GM12878 (cell line): ENCODE measurements at regions not wholly inside any gene's neighbourhood (a gene's known extent, or its start where the extent isn't known, plus 50 kb on each side); places are given as distances from the start of the nearest gene placed in this dataset.

Source experiments
- ATAC-seq: fragments of 200-7000 bp; cut with Tn5 transposase; 3 replicates; pipeline ENCODE4 v1.9.1; 2020; ENCODE audit warnings: mild to moderate bottlenecking, moderate library complexity
- BruUV-seq: library from RNA; stranded (reverse); fragments of 400-500 nt; replicated peaks from 2 replicates; lab custom pipeline; 2021; lab: Mats Ljungman, UMichigan
- CTCF ChIA-PET: fragments of 300-600 bp; sonication (Branson Sonifier 250); formaldehyde crosslinking; extraction: SDS; loops from one replicate; lab custom pipeline; 2021; ENCODE audit warnings: inconsistent platforms; lab: Yijun Ruan, JAX
- POLR2A ChIA-PET: fragments of 350-600 bp; formaldehyde crosslinking; extraction: SDS; loops from one replicate; lab custom pipeline; 2021; ENCODE audit warnings: inconsistent platforms; lab: Charles Lee
- RAD21 ChIA-PET: fragments of 300-600 bp; sonication (Branson Sonifier 250); formaldehyde crosslinking; loops from one replicate; lab custom pipeline; 2023; ENCODE audit warnings: antibody characterized with exemption; ENCODE audit not compliant: unreplicated experiment; lab: Charles Lee
- SMC1A ChIA-PET: fragments of 300-600 bp; sonication (Branson Sonifier 250); formaldehyde crosslinking; loops from one replicate; lab custom pipeline; 2023; ENCODE audit not compliant: unreplicated experiment, uncharacterized antibody; lab: Charles Lee
- DNase-seq: peaks from one replicate; pipeline ENCODE4 v3.0.0-alpha.2; 2011; ENCODE audit warnings: low read depth, low spot score
- FAIRE-seq: peaks from 3 replicates; lab custom pipeline; 2011; peaks lifted over from hg19 to GRCh38; lab: Jason Lieb, UNC
- H2AFZ ChIP-seq: 2 replicates; pipeline ENCODE4 v1.6.0; 2011; ENCODE audit warnings: low read depth, low read length, control low read depth; ENCODE audit not compliant: control insufficient read depth
- H3K27ac ChIP-seq: 2 replicates; pipeline ENCODE4 v1.5.1; 2011; ENCODE audit warnings: control low read depth; ENCODE audit not compliant: control insufficient read depth, insufficient read depth
- H3K27me3 ChIP-seq, 2 experiments: replicated peaks in 1 of 2; 2 replicates each; pipeline versions ENCODE4 v1.6.0 to v1.6.1; 2011; ENCODE audit warnings: low read length in 1 of 2; ENCODE audit not compliant: control insufficient read depth in 2 of 2, insufficient read depth in 2 of 2
- H3K36me3 ChIP-seq, 2 experiments: 2 replicates each; pipeline ENCODE4 v1.5.1; 2011; ENCODE audit warnings: low read length in 1 of 2; ENCODE audit not compliant: control insufficient read depth in 2 of 2, insufficient read depth in 2 of 2
- H3K4me1 ChIP-seq: 2 replicates; pipeline ENCODE4 v1.6.1; 2011; ENCODE audit warnings: mild to moderate bottlenecking, low read length, moderate library complexity, mixed read lengths; ENCODE audit not compliant: control insufficient read depth, insufficient read depth
- H3K4me2 ChIP-seq: 2 replicates; pipeline ENCODE4 v1.6.0; 2011; ENCODE audit warnings: control low read depth; ENCODE audit not compliant: control insufficient read depth, insufficient read depth
- H3K4me3 ChIP-seq: fragments of 200-600 bp; sonication (generic); 2 replicates; pipeline ENCODE4 v1.5.1; 2016
- H3K79me2 ChIP-seq: 2 replicates; pipeline ENCODE4 v1.6.0; 2011; ENCODE audit warnings: low read length; ENCODE audit not compliant: control insufficient read depth, insufficient read depth
- H3K9ac ChIP-seq: 2 replicates; pipeline ENCODE4 v1.8.0; 2011; ENCODE audit warnings: low read length, control low read depth, mixed read lengths; ENCODE audit not compliant: control insufficient read depth, insufficient read depth
- H3K9me3 ChIP-seq: replicated peaks from 3 replicates; pipeline ENCODE4 v1.5.1; 2011; ENCODE audit warnings: mild to moderate bottlenecking, low read length; ENCODE audit not compliant: control insufficient read depth, insufficient read depth
- H4K20me1 ChIP-seq: 2 replicates; pipeline ENCODE4 v1.6.0; 2011; ENCODE audit not compliant: control insufficient read depth, insufficient read depth
- CBX3 ChIP-seq: fragments of 200-600 bp; sonication (generic); IDR thresholded peaks from 2 replicates; pipeline ENCODE4 v1.6.1; 2016; ENCODE audit warnings: low read depth, borderline replicate concordance
- CBX5 ChIP-seq: sonication (generic); IDR thresholded peaks from 2 replicates; pipeline ENCODE4 v1.6.1; 2016; ENCODE audit warnings: low read depth, moderate library complexity, mild to moderate bottlenecking, inconsistent platforms
- EGR1 ChIP-seq, 2 experiments: IDR thresholded peaks; 1 replicate in 1 of 2; 2 replicates in 1 of 2; pipeline ENCODE4 v1.6.1; 2011 to 2012; ENCODE audit warnings: low read depth in 2 of 2, low read length in 2 of 2, borderline replicate concordance in 1 of 2, mild to moderate bottlenecking in 1 of 2, moderate library complexity in 1 of 2
- HCFC1 ChIP-seq: fragments of 150-350 bp; IDR thresholded peaks from 2 replicates; pipeline ENCODE4 v1.6.1; 2014; ENCODE audit warnings: low read length
- HSF1 ChIP-seq: fragments of 150-350 bp; IDR thresholded peaks from 2 replicates; pipeline ENCODE4 v1.6.1; 2014; ENCODE audit warnings: mild to moderate bottlenecking, low read depth, low read length
- MAX ChIP-seq: IDR thresholded peaks from 2 replicates; pipeline ENCODE4 v1.6.1; 2012; ENCODE audit warnings: low read depth, low read length, improper control_type of control experiment
- MYB ChIP-seq: fragments of 150-350 bp; IDR thresholded peaks from 2 replicates; pipeline ENCODE4 v1.6.1; 2014; ENCODE audit warnings: mild to moderate bottlenecking, low read depth, low read length, borderline replicate concordance
- NBN ChIP-seq: fragments of 450-650 bp; IDR thresholded peaks from 2 replicates; pipeline ENCODE4 v1.6.1; 2016
- NFXL1 ChIP-seq: fragments of 450-650 bp; IDR thresholded peaks from 2 replicates; pipeline ENCODE4 v1.6.1; 2017; ENCODE audit warnings: antibody characterized with exemption, mild to moderate bottlenecking, borderline replicate concordance
- RAD51 ChIP-seq: fragments of 450-650 bp; IDR thresholded peaks from 2 replicates; pipeline ENCODE4 v1.6.1; 2016; ENCODE audit warnings: moderate library complexity, mild to moderate bottlenecking, inconsistent platforms
- SIN3A ChIP-seq: IDR thresholded peaks from 2 replicates; pipeline ENCODE4 v1.6.1; 2012; ENCODE audit warnings: low read depth, low read length, improper control_type of control experiment
- SMAD1 ChIP-seq: fragments of 450-650 bp; IDR thresholded peaks from 2 replicates; pipeline ENCODE4 v1.6.1; 2018; ENCODE audit warnings: mild to moderate bottlenecking, low read depth; ENCODE audit not compliant: partially characterized antibody
- SMAD5 ChIP-seq: IDR thresholded peaks from 2 replicates; pipeline ENCODE4 v1.6.1; 2016; ENCODE audit warnings: antibody characterized with exemption, low read depth
- SREBF1 ChIP-seq: IDR thresholded peaks from 2 replicates; pipeline ENCODE4 v1.6.1; 2012; ENCODE audit warnings: mild to moderate bottlenecking, low read length
- ZBED1 ChIP-seq: IDR thresholded peaks from 2 replicates; pipeline ENCODE4 v1.6.1; 2016; ENCODE audit warnings: borderline replicate concordance
- ZBTB4 ChIP-seq: fragments of 450-650 bp; formaldehyde crosslinking; IDR thresholded peaks from 2 replicates; pipeline ENCODE4 v1.4.0; 2022; ENCODE audit warnings: mild to moderate bottlenecking, moderate library complexity
- ZNF217 ChIP-seq: fragments of 450-650 bp; IDR thresholded peaks from 2 replicates; pipeline ENCODE4 v1.6.1; 2017; ENCODE audit warnings: antibody characterized with exemption, mild to moderate bottlenecking
- ZSCAN29 ChIP-seq: fragments of 450-650 bp; IDR thresholded peaks from 2 replicates; pipeline ENCODE4 v1.6.1; 2017; ENCODE audit warnings: mild to moderate bottlenecking, moderate library complexity
- ZZZ3 ChIP-seq: IDR thresholded peaks from 2 replicates; pipeline ENCODE4 v1.6.1; 2011; ENCODE audit warnings: low read depth; ENCODE audit not compliant: control insufficient read depth, insufficient read length
- WGBS: methylation state at CpG from one replicate; pipeline ENCODE4 v1.1.6; 2016; ENCODE audit warnings: low lambda C conversion rate; ENCODE audit not compliant: insufficient replicate concordance, insufficient coverage; ENCODE audit errors: missing lambda C conversion rate; 5-methylcytosine and 5-hydroxymethylcytosine counted together
- in situ Hi-C: fragments of 300-500 bp; cut with MboI; formaldehyde crosslinking; loops from 9 replicates; pipeline ENCODE4 v1.14.3; 2018; ENCODE audit warnings: mixed read lengths
- intact Hi-C: fragments of 100-400 bp; cut with micrococcal nuclease; formaldehyde crosslinking; loops from one replicate; pipeline ENCODE4 v1.14.2; 2022; ENCODE audit not compliant: unreplicated experiment

- intact Hi-C loops: no loop called here
Measured at GRCh38 chr4:156073976-156074375, 120.3 kb upstream of the CTSO start.

More at GRCh38 chr4:156073976-156074375, 120.3 kb upstream of the CTSO start:
- H3K27me3 ChIP-seq: no peaks in the 10 kb centered on the region
- ChIA-PET RAD21 (no interaction called here), POLR2A (no interaction called here), SMC1A (interaction anchor here (1.1 to 2.0 kb wide), 3 partner anchors 9 to 74 kb away, joined by 3 to 5 read pairs (median 3); no protein-coding TSS in a partner anchor), CTCF (no interaction called here)
- no peak overlapping the region for H3K4me2 ChIP-seq
- TF ChIP-seq HSF1: no peak
- no peak for TF ChIP-seq MYB
- TF ChIP-seq NBN: no peak
- no peak for TF ChIP-seq RAD51
- TF ChIP-seq EGR1 (IDR thresholded peaks at IDR 0.05; ENCODE audit: borderline replicate concordance in 1 of 2, low read depth in 2 of 2, low read length in 2 of 2): no peak
- TF ChIP-seq ZZZ3: no peak
- TF ChIP-seq ZBTB4 (CRISPR knock-in tag): no peak
- no peak for TF ChIP-seq MAX
- no peak for TF ChIP-seq SMAD1
- TF ChIP-seq SREBF1: no peak
- TF ChIP-seq CBX5: no peak
- TF ChIP-seq ZBED1: no peak
- TF ChIP-seq CBX3: no peak
- no peak for TF ChIP-seq ZNF217
- no peak for TF ChIP-seq SMAD5
- TF ChIP-seq SIN3A: no peak
- no peak for TF ChIP-seq ZSCAN29
- TF ChIP-seq NFXL1: no peak
- no peak for TF ChIP-seq HCFC1
- H4K20me1 ChIP-seq: no peaks in the 10 kb centered on the region
- DNase-seq (no peak), FAIRE-seq (no peak), ATAC-seq (no peak)
- 0% methylated on average over 2 of the region's 2 CpGs for WGBS
- no peaks in the 10 kb centered on the region for H3K4me1 ChIP-seq
- BruUV-seq: no TSS peak
- in situ Hi-C loops: no loop called here
- H3K79me2 ChIP-seq: no peaks in the 10 kb centered on the region
- H3K9ac ChIP-seq: no peak overlapping the region
- no peak overlapping the region for H3K27ac ChIP-seq
- H2AFZ ChIP-seq: no peak overlapping the region
- H3K9me3 ChIP-seq: no peaks in the 10 kb centered on the region
- no peak overlapping the region for H3K4me3 ChIP-seq
- H3K36me3 ChIP-seq: no peaks in the 10 kb centered on the region
